HG03103 (cell line): ENCODE measurements at regions not wholly inside any gene's neighbourhood (a gene's known extent, or its start where the extent isn't known, plus 50 kb on each side); places are given as distances from the start of the nearest gene placed in this dataset.

Experiments used
- ATAC-seq: cut with Tn5 transposase; IDR thresholded peaks from one replicate; pipeline ENCODE4 v1.9.1; 2021; ENCODE audit warnings: low read depth; ENCODE audit not compliant: unreplicated experiment

DNA sequence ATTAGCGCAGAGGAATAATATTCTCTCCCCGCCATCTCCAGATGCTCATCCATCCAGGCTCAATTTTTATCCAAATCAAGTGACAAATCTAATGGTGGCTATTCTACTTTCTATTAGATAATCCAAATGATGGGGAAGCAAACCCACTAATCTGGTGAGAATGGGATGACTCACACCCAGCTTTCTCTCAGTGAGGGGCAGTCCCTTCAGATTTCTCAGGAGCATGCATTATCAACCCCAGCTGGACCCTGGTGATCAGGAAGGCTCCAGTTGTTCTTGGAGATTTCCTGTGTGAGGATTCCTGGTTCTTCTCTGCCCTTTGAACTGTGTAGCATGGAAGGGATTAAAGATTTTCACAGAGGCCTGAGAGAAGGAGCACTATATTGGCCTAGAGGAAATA, 358.0 kb downstream of the WDR72 start:
- ATAC-seq: no peak

DNA sequence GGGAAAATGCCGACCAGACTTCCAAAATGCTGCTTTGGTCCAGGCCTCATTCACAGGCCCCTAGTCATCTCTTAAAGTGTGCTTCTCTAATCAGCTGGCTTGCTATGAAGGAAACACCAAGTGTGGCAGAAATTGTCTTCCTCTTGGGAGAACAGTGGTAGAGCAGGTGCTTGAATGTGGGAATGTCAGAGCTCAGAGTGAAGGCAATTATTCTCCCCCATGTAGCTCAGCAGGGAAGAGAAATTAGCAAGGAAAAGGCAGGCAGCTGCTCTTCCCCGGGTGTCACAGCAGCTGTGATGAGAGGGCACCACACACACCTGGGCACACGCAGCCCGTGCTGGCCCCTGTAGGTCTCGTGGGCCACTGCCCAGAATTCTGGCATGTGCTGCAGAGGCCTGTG, 358.5 kb downstream of the WDR72 start:
- ATAC-seq: no peak

DNA sequence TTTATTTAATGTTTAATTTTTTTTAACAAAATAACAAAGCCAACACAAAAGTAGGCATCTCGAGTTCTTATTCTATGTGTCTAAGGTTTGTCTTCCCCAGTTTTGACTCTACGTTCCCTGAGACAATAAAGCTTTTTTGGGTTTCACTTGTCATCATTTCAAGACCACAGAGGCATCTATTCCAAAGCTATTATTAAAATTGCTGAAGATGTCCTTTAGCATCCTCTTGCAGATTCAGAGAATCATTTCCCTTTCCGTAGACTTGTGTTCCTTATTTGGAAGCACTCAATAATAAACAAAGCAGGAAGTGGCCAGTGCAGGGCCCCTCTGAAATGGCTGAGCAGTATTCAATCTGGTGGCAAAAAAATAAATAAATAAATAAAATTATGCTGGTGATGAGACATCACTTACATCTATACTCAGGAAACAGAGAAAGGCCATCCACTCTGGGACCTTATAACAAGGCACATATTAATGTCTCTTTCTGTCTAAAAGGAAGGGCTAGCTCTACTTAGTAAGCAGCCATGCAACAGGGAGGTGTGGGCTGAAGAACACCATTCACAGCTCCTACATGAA, 362.3 kb downstream of the WDR72 start:
- no peak for ATAC-seq

DNA sequence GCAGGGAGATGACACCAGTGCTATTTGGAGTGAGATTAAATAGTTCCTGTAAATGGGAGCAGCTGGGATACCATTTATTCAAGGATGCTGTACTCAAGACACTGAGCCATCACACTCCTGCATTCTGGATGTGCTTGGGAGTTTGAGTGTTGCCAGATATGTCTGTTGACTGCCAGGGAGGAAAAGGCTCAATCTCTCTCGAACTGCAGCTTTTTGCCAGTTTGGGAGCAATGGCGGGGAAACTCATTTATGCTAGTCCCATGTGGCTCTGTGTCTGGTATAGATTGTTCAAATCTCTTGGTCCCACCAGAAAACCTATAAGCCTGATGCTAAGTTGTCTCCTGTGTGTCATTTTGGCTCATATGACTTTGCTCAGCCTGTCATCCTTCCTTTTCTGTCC, 363.6 kb downstream of the WDR72 start:
- no peak for ATAC-seq

DNA sequence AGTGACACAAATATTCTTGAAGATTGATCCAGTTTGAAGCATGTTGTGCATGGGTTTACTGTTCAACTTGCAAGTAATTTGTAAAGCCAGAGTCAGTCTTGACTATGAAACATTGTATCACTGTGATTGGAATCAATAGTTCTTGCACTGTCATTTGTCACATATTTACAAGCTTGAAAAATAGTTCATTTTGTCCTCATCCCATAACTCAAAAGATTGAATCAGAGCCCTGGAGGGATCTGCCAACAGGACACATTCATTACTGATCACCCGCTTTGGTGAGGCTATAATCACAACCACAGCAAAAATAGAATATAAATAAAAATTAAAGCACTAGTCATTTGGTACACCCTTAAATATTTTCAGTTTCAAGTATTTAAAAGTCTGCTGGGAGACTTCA, 368.9 kb downstream of the WDR72 start:
- ATAC-seq: no peak

DNA sequence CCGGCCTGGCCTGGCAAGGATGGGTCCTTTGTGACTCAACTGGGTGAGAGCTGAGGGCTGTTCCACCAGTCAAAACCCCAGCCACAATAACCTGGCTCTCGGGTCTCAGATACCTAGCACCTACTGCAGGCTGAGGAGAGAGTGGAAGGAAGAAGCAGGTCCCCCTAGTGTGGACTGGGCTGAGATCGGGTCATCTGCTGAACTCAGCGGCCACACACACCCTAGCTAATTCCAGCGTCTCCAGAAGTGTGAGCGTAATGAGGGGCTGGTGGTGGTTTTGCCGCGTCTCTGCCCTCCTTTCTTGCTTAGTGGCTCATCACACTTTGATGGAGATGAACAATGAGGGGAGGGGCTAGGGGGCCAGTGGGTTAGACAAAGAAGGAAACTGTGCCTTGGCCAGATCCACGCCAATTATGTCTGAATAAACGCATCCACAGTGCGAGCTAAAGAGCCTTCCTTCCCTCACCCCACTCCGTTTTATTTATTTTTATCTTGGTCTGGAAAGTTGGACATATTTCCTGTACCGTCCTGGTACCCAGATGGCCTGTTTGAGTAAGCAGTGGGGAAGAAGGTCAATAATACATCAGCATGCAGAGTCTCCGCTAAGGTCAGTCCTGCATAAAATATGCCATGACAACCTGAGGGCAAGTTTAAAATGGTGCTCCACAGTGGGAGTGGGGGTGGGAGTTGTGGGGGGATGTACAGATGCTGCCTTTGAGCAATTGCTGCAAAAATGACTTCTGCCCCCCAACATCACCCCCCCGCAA, 370.0 kb downstream of the WDR72 start:
- ATAC-seq: no peak

DNA sequence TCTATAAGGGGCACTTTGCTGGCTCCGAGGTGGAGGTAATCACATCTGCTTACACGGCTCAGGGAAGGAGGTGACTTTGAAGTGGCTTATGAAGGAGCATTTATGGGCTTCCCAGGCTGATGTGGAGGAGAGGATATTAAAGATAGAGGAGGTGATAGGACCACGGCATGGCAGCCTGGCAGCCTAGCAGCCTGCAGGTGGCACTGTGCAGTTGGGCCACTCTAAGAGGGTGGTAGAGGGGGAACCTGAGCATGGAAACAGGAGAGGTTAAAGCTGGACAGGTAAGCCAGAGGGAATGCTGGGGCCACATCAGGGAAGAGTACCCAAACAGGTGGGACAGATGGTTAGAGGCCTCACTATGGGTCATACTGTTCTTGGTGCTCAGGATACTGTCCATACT, 375.0 kb downstream of the WDR72 start:
- ATAC-seq: no peak

DNA sequence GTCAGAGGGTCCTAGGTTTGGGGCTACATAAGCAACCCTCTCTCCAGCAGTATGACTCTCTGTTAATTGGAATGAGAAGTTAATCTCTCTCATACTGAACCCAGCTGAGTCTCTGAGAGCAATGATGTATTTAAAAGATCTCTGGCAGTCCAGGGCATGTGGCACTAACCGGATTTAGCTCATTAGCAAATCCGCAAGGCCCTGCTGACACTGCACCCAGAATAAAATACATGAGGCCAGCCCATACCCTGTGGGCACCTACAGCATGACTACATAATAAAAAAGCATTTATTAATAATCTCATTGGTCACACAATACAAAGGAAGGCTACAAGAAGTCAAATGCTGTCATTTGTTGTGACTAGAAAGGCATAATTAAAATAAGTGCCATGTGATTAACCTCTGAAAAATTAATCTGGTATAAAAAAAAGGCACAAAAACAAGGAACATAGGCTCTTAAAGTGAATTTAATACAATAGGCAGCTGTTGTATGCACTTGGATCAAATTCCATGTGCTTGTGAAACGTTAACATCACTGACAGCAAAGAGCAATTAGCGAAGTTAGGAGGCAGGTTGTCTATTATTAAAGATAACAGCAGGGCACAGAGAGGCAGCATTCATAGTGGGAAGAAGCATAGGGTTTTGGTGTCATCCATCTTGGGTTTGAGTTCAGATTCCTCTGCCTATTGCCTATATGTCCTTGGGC, 381.2 kb downstream of the WDR72 start:
- ATAC-seq: no peak

DNA sequence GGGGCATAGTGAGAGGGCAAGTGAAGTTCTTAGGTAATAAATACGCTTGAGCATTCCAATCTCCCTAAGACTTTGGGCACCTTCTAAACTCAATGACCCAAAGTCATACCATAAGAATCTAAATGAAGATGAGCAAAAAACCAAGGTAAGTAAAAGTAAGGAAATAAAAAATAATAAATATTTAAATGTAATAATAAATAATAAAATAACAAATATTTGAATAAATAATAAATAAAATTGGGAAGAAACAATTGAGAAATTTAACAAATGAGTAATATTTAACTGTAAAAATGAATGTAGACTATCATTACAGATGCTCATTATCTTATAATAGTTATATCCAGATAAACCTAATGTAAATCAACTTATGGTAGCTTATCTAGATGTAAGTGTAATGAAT, 391.7 kb downstream of the WDR72 start:
- no peak for ATAC-seq

DNA sequence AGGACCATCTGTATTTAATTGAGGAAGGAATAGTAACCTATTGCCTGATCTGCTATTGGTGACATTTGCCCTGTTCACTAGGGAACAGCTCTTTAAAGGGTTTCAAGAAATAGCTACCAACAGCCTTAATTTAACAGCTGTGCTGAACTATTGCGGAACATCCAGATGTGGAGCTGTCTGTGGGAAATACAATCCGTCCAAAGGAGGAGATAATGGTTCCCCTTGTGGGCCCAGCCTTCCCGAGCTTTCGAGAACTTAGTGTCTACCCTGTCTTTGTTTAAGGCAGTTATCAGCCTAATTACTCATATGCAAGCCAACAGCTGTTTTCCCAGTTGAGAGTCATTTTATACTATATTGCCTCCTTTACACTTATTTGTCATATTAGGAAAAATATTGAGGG, 398.6 kb downstream of the WDR72 start:
- no peak for ATAC-seq

DNA sequence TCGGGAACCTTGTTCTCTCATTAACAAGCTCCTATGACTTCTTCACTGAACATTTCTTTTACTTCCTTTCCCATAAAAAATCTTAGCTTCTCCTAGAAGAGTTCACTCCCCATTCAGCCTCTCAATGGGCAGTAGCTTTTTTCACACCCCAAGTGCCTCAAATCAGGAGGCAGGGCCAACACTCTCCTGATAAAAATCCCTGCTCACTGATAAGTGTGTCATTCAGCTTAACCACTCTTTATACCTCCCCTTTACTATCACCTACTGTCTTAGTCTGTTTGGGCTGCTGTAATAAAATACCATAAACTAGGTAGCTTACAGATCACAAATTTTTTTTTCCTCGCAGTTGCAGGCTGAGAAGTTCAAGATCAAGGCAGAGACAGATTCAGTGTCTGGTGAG, 400.4 kb downstream of the WDR72 start:
- no peak for ATAC-seq

DNA sequence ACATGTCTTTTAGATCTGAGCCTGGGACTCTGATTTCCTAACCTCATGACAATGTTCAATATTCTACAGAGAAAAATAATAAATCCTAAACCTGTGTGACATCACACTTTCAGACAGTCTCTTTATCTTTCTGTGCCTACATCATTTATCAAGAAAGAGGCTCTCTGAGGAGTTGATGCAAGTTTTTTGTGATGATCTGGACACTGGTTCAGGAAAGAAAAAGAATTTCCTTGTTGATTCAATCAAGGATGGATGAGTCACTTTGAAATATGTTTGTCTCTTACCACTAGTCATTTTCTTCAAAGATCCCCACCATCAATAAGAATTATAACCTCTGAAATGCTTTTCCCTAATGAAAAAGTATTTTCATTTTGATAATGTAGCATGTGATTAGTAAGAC, 404.6 kb downstream of the WDR72 start:
- no peak for ATAC-seq

DNA sequence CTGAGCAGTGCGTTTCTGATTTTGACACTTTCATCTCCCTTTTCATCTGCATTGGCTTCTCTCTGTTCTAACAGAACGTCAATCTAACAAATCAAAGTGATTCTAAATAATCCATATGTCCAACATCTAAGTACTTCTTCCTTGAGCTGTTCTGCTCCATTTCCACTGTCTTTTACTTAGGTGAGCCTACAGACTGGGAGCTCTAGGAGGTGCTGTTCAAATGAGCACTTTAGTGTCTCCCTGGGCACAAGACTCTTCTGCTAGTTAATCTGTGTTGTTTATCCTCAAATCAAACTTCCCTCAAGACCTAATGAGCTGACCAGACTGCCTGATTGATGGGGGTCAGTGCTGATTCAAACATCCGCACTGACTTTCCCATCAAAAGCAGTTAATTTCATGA, 408.1 kb downstream of the WDR72 start:
- no peak for ATAC-seq

DNA sequence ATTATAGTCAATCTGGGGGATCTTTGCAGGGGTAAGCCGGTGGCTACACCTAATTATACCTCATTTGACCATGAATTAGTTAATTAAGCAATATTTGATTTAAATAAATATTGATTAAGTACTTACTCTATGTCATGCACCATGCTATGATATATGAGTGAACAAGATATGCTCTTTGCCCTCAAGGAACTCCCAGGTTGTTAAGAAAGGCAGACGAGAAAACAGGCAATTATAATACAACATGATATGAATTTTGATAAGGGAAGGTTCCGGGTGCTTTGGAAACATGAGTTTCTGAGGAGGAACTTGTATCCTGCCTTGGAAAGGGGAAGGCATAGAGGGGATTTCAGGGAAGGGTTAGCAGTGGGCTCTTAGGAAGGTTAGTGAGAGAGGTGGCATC, 412.9 kb downstream of the WDR72 start:
- no peak for ATAC-seq

DNA sequence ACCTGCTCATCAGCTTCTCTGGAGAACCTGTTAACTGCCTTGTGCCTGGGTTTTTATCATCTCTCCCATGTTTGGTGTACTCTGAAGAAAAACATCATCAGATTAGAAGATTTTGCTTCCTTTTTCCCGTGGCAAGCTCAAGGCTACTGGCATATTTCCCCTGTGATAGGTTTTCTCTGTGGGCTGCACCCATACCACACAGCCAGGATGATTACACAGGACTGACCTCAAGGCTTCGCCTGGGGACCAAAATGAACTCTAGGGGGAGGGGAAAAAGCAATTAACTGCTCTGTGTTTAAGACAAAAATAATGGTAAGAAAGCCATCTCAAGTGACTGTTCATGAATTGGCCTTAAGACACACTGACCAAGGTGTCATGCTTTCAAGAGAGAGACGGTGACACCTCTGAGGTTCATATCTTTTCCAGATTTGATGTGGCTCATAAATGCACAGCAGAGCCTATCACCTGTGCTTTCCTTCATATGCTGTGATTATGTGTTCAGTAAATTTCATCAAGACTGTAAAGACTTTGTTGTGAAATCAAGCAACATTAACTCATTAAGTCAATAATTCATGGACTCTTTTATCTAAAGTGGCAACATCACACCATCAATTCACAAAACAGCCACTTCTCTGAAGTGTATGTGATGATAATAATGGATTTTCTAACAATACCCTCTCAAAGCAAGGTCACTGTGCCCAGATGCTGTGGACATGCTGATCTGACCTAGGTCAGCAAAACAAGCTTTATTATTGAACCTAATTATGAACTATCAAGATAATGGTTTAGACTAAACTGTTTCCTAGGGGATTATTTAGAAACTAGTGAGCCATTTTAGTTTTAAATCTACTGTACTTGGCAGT, 427.9 kb downstream of the WDR72 start:
- ATAC-seq: no peak

DNA sequence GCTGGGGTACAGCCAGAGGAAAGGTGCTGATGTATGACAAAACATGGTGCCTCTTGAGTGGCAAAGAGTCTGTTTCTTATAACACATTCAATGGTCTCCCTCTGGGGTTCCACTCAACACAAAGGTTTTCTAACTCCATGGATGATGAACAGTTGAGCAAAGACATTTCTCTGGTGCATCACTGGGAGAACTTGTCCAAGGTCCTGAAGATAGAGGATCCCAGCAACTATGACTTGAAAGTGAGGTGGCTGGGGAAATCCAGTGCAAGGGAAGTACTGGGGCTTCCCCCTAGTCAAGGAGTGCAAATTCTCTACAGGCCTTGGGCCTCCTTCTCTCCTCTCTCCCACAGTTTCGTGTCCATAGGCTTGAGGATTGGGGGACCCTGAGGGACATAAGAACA, 431.1 kb downstream of the WDR72 start:
- no peak for ATAC-seq

DNA sequence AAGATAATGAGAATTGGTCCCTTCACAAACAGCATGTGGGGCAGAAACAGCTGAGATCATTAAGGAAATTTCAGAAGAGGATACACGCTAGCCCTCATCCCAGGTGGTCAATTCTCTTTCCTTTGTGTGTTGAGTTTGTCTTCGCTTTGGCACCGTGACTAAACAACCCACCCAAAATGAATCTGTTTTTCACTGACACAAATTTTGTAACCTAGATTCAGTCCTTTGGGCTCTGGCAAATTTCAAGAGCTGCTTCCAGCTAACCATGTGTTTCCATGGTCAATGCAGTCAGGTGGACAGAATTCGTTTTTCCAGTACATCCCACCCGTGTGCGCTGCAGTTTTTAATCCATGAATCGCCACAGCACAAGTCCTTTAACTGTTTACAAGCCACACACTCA, 435.4 kb downstream of the WDR72 start:
- no peak for ATAC-seq

DNA sequence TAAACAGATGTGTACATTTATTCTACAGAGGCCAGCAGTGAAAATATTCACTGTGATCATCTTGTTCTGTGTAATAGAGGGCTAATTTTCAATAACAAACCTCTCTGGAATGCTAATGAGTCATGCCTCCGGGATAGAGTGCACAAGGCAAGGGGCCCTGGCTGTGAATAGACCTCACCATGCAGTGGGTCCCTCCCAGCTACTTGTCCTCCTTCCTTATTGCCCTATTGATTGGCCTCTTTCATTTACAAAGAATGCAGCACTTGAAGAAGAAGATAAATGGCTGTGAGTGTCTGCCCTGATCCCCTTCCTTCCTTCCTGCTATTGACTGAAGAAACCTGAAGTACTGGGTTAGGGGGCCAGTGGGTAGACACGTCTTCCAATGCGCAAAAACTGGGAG, 436.3 kb downstream of the WDR72 start:
- ATAC-seq: no peak

DNA sequence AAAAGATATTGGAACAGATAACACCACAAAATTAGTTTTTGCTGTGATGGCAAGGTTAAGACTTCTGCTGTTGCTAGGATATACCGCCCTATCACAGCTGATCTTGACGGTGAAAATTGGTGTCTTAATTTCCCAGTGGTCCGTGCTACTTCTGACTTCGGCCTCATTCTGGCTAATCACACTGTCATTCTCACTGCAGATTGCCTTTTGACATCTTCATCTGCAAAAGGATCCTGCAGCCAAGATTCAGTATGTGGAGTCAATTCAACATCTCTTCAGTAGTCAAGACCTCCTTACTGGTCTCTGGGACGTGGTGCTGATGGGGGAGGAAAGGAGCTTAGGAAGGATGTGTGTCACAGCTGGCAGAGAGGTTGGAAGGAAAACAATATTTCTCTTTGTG, 438.6 kb downstream of the WDR72 start:
- ATAC-seq: no peak

DNA sequence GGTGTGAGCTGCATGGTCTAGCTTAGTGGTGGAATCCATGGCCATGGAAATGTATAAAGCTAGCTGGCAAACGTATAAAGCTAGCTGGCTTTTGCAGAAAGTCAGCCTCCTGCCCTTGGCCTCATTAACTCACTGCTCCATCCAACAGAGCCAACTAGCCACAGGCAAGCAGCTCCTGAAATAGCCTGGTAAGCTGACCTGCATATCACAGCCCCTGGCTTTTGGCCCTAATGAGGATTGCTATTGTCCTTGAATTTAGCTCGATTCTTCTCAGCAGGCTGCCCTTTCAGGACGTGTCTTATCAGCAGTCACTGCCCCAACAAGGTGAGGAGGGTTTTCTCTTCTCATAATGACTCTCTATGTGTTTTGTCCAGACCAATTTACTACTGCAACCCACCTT, 446.8 kb downstream of the WDR72 start:
- no peak for ATAC-seq

DNA sequence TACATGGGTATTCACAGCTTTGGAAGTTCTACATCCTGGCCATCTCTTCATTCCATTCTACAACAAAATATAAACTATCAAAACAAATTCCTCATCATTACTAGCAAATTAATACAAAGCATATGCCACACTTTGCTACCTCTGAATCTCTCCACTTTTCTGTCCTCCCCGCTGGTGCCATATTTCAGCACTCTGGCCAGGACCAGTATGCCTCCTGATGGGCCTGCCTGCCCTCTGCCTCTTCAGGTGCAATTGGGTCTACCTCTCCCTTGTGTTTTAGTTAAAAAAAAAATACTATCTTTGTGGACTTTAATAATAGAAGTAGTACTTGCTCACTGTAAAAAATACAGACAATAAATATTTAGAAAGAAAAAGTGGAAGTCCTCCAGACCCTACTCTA, 448.8 kb downstream of the WDR72 start:
- no peak for ATAC-seq
